ENCODE measurements at regions not wholly inside any gene's neighbourhood (a gene's known extent, or its start where the extent isn't known, plus 50 kb on each side); places are given as distances from the start of the nearest gene placed in this dataset.

- no peak for TF ChIP-seq REST (IDR thresholded peaks at IDR 0.05; ENCODE audit: insufficient read depth in 1 of 2, low read depth in 2 of 2, low read length in 2 of 2)
- no peak for TF ChIP-seq SIN3A (IDR thresholded peaks at IDR 0.05; ENCODE audit: borderline replicate concordance, insufficient read depth, low read length)
- TF ChIP-seq TAF1 (IDR thresholded peaks at IDR 0.05; ENCODE audit: borderline replicate concordance, insufficient read depth, low read length): no peak
These were observed 297.5 kb upstream of the IRX3 start for GRCh38 chr16:54584121-54584520.
